ENCODE measurements at regions not wholly inside any gene's neighbourhood (a gene's known extent, or its start where the extent isn't known, plus 50 kb on each side); places are given as distances from the start of the nearest gene placed in this dataset.

GRCh38 chr14:58755031-58755925 is 117.5 kb downstream of the DACT1 start:
- TF ChIP-seq CTCF (IDR thresholded peaks at IDR 0.05) (no peak), POLR2A (IDR thresholded peaks at IDR 0.05) (no peak)
